HL-60 (cell line): ENCODE measurements at regions not wholly inside any gene's neighbourhood (a gene's known extent, or its start where the extent isn't known, plus 50 kb on each side); places are given as distances from the start of the nearest gene placed in this dataset.

Experiments
- DNase-seq, 2 experiments: peaks; one replicate each; pipeline ENCODE4 v3.0.0-alpha.2; 2010 to 2020; ENCODE audit warnings: low read depth in 1 of 2, low spot score in 1 of 2
- H3K27ac ChIP-seq: fragments of 250-450 bp; sonication (Bioruptor Pico); replicated peaks from 2 replicates; pipeline ENCODE4 v1.5.1; 2020; ENCODE audit warnings: mild to moderate bottlenecking, moderate library complexity
- H3K27me3 ChIP-seq: fragments of 250-450 bp; sonication (Bioruptor Pico); 2 replicates; pipeline ENCODE4 v1.5.1; 2021; ENCODE audit warnings: mild to moderate bottlenecking, moderate library complexity; ENCODE audit not compliant: insufficient read depth, poor library complexity, severe bottlenecking
- H3K4me3 ChIP-seq: replicated peaks from 2 replicates; pipeline ENCODE4 v1.5.1; 2011; ENCODE audit warnings: mild to moderate bottlenecking, control low read depth, low read length; ENCODE audit not compliant: insufficient read depth
- CTCF ChIP-seq: IDR thresholded peaks from one replicate; pipeline ENCODE4 v1.5.1; 2011; ENCODE audit warnings: low read length, control low read depth, inconsistent platforms; ENCODE audit not compliant: insufficient read depth
- GABPA ChIP-seq: IDR thresholded peaks from 2 replicates; pipeline ENCODE4 v1.6.1; 2012; ENCODE audit warnings: low read depth
- POLR2AphosphoS5 ChIP-seq: IDR thresholded peaks from 2 replicates; pipeline ENCODE4 v1.6.1; 2012; ENCODE audit warnings: low read depth
- SPI1 ChIP-seq: IDR thresholded peaks from 2 replicates; pipeline ENCODE4 v1.6.1; 2012; ENCODE audit warnings: low read depth, mild to moderate bottlenecking, borderline replicate concordance
- TF ChIP-seq, protein P1 (sequence below): IDR thresholded peaks from 2 replicates; pipeline ENCODE4 v1.6.1; 2012; ENCODE audit warnings: low read depth; ENCODE audit not compliant: insufficient replicate concordance

- DNase-seq: no peak
- Histone ChIP-seq H3K27me3 (no peaks in the 10 kb centered on the region), H3K4me3 (no peak overlapping the region), H3K27ac (no peak overlapping the region)
- TF ChIP-seq, protein P1, sequence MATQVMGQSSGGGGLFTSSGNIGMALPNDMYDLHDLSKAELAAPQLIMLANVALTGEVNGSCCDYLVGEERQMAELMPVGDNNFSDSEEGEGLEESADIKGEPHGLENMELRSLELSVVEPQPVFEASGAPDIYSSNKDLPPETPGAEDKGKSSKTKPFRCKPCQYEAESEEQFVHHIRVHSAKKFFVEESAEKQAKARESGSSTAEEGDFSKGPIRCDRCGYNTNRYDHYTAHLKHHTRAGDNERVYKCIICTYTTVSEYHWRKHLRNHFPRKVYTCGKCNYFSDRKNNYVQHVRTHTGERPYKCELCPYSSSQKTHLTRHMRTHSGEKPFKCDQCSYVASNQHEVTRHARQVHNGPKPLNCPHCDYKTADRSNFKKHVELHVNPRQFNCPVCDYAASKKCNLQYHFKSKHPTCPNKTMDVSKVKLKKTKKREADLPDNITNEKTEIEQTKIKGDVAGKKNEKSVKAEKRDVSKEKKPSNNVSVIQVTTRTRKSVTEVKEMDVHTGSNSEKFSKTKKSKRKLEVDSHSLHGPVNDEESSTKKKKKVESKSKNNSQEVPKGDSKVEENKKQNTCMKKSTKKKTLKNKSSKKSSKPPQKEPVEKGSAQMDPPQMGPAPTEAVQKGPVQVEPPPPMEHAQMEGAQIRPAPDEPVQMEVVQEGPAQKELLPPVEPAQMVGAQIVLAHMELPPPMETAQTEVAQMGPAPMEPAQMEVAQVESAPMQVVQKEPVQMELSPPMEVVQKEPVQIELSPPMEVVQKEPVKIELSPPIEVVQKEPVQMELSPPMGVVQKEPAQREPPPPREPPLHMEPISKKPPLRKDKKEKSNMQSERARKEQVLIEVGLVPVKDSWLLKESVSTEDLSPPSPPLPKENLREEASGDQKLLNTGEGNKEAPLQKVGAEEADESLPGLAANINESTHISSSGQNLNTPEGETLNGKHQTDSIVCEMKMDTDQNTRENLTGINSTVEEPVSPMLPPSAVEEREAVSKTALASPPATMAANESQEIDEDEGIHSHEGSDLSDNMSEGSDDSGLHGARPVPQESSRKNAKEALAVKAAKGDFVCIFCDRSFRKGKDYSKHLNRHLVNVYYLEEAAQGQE: no peak
- TF ChIP-seq CTCF: no peak
- no peak for TF ChIP-seq GABPA
- no peak for TF ChIP-seq SPI1
- no peak for TF ChIP-seq POLR2AphosphoS5
Measured at GRCh38 chr2:16013359-16013911, 73.1 kb downstream of the MYCN start.

GRCh38 chr2:16012626-16013358 lies 72.4 kb downstream of the MYCN start:
- DNase-seq: no peak
- Histone ChIP-seq H3K27ac (no peak overlapping the region), H3K27me3 (no peaks in the 10 kb centered on the region), H3K4me3 (no peak overlapping the region)
- TF ChIP-seq, protein P1: no peak
- TF ChIP-seq POLR2AphosphoS5 (no peak), CTCF (no peak), SPI1 (no peak), GABPA (no peak)

DNA sequence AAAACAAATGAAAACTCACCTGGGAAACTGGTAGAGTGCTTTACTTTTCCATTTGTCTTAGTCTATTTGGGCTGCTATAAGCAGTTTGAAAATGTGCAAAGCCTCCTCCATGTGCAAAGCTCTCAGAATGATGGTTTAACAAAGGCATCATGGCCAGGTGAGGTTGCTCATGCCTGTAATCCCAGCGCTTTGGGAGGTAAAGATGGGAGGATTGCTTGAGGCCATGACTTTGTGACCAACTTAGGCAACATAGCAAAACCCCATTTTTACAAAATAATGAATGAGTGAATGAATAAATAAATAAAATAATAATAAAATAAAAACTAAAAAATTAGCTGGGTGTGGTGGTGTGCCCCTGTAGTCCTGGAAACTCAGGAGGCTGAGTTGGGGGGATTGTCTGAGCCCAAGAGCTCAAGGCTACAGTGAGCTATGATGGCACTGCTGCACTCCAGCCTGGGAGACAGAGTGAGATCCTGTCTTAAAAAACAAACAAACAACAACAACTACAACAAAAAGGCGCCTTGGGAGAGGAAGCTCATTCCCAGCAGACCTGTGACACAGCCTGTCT lies 71.8 kb downstream of the MYCN start:
- H3K4me3 ChIP-seq: no peak overlapping the region
- no peaks in the 10 kb centered on the region for H3K27me3 ChIP-seq
- TF ChIP-seq SPI1: no peak
- H3K27ac ChIP-seq: no peak overlapping the region
- DNase-seq: no peak

GRCh38 chr2:16011621-16011960 lies 71.2 kb downstream of the MYCN start:
- Histone ChIP-seq H3K4me3 (no peak overlapping the region), H3K27ac (no peak overlapping the region), H3K27me3 (no peaks in the 10 kb centered on the region)
- no peak for TF ChIP-seq POLR2AphosphoS5
- no peak for DNase-seq
